NCI-H1417 treated with DMSO at 0.1 percent for 48 hours (cell line): ENCODE measurements at regions not wholly inside any gene's neighbourhood (a gene's known extent, or its start where the extent isn't known, plus 50 kb on each side); places are given as distances from the start of the nearest gene placed in this dataset.
A peak's percentile ranks its signal among the peaks of the same experiment; 100 is the strongest.

Source experiments
- DNase-seq: peaks from one replicate; lab custom pipeline; 2025; lab: John Stamatoyannopoulos, UW

DNA sequence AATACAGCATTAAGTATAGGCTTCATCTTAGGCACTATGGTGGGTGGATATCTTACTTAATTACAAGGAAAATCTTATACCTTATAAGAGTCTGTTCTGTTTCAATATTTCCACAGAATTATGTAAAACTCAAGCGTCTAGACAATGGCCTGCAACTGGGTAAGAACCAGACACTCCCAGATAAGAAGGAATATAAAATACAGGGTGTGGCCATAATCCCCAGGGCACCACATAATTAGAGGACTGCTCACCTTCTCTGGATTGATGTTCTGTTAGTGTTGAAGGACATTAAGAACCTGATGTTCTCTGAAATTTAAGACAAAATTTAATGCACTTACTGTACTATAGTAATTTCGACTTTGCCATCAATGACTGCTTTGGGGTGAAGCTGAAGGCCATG lies 198.2 kb upstream of the ARSJ start:
- DNase-seq, result no peak

- no peak for DNase-seq
Measured at GRCh38 chr4:114178392-114178791, 198.9 kb upstream of the ARSJ start.

DNA sequence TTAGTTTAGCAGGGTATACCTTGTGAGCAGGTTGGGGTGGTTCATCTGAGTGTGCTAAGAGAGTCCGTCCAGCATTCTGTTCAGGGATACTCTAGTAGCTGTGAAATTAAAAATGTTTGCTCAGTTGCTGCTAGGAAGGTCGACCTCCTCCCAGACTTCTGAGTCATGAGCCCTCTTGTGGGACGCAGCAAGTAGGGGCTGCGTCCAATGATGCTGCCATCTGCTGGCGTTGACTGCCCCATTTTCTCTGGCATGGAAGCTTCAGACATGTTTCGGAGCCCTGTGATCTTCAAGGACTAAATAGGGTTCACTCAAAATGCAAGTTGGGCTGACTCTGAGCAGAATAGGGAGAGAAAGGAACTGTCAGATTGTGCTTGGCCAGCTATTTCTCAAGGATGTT lies 201.0 kb upstream of the ARSJ start:
- DNase-seq, result no peak

DNA sequence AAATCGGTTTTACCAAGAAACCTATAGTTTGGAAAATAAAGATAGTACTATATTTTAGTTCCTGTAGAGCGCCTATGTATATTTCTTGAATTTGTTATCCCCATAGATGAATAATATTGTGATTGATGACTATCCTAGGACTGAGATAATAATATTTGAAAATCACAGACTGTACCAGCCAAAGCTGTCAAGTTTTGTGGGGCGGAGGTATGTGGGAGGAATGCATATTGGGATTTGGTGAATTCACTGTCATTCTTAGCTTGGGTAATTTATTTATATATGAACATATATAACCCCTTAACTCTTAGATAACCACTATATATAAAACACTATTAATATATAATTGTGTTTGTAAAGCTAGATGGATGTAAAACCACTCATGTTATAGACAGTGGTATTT lies 205.5 kb upstream of the ARSJ start:
- no peak for DNase-seq

DNA sequence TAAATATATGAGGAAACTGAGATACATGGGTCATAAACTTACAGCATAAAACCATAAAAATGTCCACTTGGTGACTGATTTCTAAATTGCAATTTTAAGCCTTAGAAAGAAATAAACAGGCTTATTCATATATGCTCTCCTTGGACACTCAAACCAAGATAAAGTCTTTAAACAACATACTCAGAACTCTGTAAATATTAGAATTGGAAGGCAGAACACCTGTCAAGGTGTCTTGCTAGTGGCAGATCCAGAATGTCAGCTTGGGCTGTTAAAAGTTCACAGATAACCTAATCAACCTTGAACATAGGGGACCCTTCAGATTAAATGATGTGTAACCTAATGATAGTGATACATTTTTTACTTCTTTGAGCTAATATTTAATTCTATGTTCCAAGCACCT lies 208.1 kb upstream of the ARSJ start:
- no peak for DNase-seq

DNA sequence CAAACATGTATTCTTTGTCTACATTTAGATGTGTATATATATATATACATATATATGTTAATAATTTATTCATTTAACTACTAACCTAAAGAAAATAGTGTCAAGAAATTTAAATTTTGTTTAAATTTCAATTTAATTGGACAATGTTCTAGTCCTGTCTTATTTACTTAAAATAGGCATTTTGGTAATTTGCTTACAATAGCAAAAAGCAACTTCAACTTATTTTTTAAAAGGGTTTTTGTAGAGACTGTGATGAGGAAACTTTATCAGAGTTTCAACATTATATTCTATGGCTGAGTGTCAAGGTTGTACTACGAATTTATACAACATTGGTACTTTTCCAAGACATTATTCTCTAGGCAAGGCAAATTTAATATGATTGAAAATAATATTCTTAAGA lies 212.0 kb upstream of the ARSJ start:
- no peak for DNase-seq

DNA sequence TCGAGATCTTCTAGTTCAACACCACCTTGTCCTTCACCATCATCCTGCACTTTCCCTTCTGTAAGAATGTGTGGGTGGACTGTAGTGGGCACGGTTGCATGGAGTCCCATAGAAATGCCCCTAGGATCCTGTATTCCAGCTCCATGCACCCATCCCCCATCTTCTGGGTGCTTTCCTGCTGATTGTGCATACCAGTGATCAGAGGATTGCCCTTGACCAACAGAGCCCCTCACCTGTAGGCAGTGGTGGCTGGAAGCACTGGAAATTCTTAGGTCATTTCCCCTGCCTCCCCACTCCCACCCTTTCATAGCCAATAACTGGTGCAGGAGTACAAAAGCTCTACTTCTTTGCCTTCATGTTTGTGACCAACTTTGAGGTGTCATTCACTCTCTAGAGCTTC lies 213.4 kb upstream of the ARSJ start:
- no peak for DNase-seq

DNA sequence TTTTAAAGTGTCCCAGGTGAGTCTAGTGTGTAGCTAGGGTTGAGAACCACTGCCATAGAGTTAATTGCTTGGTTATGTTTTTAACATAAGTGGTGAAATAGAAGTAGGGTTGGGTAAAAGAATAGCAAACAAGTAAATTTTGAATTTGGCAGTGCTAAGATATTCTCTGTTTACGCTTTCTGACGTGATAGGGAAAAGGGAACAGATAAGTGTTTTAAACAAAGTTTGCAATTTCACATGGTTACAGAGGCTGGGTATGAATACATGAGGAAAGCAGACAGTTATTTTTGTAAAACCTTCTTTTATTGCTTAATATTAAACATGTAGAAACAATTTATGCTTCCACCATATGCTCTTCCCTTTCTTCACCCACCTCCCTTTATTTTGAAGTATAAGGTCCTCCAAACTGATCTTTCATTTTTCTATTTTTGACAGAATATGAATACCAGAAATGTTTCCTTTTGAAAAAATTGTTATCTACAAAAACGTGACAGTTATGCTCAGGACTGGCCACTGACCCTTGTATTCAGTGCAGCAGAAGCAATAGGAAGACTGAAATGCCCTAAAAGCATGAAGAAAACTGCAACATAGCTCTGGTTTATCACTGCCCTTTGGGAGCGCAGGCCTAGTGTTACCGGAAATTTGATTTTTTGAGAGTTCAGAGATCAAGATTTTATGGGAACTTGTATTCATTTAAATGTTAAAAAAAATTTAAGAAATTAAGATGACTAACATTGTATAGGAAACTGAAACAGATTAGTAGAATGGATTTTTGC lies 214.4 kb upstream of the ARSJ start:
- DNase-seq, result no peak

DNA sequence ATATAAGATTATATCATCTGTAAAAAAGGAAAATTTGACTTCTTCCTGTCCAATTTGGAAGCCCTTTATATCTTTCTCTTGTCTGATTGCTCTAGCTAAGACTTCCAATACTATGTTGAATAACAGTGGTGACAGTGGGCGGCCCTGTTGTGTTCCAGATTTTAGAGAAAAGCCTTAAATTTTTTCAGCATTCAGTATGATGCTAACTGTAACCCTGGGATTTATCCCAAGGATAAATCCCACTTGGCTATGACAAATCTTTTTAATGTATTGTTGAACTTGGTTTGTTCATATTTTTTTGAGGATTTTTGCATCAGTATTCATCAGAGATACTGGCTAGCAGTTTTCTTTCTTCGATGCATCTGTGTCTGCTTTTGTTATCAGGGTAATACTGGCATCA lies 217.2 kb upstream of the ARSJ start:
- DNase-seq, result no peak

GRCh38 chr4:114200026-114200425 lies 220.6 kb upstream of the ARSJ start:
- DNase-seq, result no peak

DNA sequence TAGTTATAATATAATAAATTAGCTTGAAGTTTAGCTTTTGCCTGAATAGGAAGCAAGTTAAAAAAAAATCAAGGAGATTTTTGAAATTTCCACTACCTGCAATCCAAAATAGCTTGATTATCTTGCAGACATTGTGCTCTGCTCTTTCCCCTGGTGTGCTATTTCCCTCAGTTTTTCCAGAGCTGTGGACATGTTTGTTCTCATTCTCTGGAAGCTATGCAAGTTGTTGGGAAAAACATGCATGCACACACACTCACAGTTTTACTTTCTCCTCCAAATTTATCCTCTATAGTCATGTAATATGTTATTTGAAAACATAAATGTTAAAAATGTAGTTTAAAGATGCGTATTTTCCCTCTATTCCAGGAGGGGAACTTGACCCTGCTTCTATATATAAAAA lies 225.8 kb upstream of the ARSJ start:
- DNase-seq, result no peak

DNA sequence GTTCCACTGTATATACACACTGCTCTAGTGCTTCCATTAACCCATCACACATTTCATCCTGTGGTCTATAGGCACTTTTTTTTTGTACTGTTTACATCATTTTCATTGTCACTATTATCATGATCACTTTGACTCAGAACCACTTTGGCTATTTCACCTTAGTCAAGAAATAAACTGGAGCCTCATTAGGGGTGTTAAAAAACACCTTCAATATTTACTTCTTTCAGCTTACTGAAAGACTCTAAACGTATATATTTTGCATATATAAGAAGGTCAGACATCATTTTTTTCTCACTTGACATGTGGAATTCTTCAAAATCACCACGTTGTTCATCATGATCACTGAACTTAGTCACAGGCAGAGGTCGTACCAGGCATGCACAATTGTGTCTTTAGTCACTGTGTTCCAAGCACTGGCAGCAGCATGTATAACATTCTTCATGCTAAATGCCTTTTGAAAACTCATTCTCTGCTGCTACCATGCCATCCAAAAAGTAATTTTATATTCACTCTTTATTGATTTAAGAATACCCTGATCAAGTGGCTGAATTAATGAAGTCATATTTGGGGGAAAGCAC lies 229.2 kb upstream of the ARSJ start:
- no peak for DNase-seq

DNA sequence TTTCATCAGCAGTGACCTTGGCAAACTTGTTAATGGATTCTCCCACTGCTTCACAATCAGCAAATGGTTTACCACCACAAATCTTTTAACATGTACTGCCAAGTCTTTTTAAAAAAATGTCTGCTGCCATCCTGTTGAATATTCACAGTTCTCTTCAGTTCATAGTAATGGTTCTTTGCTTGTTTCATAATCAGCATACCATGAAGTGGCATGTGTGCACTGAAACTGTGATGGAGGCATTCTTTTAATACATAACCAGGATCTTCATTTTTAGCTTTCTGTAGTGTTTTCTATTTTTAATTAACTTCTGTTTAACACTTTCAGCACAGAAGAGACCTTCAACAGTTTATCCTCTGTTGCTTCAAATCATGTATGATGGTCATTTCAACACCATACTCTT lies 230.1 kb upstream of the ARSJ start:
- DNase-seq, result no peak

GRCh38 chr4:114211556-114211955 lies 232.1 kb upstream of the ARSJ start:
- DNase-seq, result no peak

GRCh38 chr4:114217150-114217817 lies 237.8 kb upstream of the ARSJ start:
- DNase-seq, result no peak

DNA sequence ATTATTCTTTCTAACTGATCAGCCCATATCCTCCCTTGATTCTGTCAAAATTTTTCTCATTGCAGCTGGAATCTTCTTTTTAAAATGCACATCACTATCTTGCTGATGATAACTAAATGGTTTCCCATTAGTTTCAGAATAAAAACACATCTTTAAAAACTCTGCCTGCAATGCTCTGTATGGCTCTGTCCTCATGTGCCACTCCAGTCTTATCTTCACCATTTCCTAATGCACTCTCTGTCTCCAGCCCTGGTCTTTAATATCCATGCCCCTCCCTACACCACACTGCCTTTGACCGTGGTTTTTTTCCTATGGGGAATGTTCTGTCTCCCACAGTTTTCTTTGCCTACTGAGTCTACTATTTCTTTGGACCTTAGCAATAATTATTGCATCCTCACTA lies 244.1 kb upstream of the ARSJ start:
- DNase-seq, result no peak

DNA sequence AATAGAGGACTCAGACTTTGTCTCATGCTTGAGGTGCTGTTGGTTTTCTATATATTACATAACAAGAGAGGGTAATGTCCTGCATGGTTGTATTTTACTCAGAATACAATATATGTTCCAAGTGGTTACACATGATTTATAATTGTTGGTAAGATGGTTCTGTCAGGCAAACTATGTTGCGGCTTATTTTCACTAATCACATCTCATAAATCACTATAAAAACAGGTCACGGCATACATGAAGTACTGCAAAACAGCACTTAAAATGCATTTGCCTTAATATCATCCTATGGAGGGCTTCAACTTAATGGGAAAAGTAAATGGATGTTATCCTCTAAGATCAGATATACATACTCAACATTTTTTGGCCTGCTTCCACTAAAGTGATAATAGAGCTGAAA lies 246.0 kb upstream of the ARSJ start:
- peak; percentile 51 for DNase-seq

GRCh38 chr4:114226179-114226578 lies 246.7 kb upstream of the ARSJ start:
- DNase-seq, result no peak

DNA sequence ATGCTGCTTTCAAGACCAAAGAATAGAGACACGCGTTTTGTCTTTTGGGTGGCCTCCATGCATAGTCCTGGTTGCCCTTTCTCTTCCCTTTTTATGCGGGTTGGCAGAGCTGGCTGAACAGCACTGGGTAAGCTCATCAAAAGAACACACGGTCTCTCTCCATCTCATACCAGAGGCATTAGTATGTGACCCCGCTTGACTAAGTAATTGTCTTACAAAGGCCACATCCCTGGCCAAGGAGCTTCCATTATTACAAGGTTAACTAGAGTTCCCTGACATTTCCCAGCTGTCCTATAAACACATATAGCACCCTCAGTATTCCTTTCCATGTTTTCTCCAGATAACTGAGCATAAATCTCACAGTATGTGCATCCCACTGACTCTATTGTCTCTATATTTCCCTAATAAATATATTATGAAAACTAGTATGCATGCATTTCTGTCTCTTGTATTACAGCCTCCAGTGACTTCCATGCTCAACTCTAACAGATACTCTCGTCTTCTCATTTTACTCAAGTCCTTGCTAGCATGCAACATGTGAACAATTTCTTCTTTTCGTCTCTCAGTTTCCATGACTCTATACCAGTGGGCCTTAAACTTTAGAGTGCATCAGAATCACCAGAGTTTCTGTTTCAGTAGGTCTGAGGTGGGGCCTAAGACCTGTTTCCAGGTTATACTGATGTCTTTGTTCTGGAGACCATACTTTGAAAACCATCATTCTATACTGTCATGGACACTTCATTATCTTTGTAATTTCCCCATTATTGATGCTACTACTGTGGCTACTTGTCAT lies 247.7 kb upstream of the ARSJ start:
- no peak for DNase-seq

- no peak for DNase-seq
Measured at GRCh38 chr4:114229706-114230105, 250.3 kb upstream of the ARSJ start.

GRCh38 chr4:114236171-114236769 lies 256.8 kb upstream of the ARSJ start:
- no peak for DNase-seq

DNA sequence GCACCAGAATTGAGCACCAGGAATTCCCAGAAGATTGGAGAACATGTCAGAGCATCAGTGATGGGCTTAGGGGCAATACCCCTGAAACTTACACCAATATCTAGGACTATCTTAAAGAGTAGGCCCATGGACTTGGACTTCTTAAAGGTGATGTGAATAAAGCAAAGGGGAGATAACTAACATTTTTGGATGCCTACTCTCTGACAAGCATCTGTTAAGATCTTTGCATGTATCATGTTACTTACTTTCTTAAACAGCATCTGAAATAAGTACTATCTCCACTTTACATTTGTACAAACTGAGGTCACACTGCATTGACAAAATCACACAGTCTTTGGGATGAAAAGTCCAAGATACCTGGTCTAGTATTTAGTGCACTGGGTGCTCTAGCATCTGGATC lies 258.6 kb upstream of the ARSJ start:
- DNase-seq, result no peak
